ENCODE measurements at regions not wholly inside any gene's neighbourhood (a gene's known extent, or its start where the extent isn't known, plus 50 kb on each side); places are given as distances from the start of the nearest gene placed in this dataset.
A peak's percentile ranks its signal among the peaks of the same experiment; 100 is the strongest.
"Not testable (repeated sequence)": the region's sequence is repeated elsewhere in the genome, so short reads cannot be mapped to it uniquely, and the experiment has no call there.

- FAIRE-seq: no peak
- DNase-seq (ENCODE audit: low spot score): no peak
Observed at GRCh38 chr12:33588725-33589405, 149.2 kb upstream of the SYT10 start.

- no peak for FAIRE-seq
- no peak for DNase-seq (ENCODE audit: low spot score)
Observed at GRCh38 chr12:33589576-33590114, 150.0 kb upstream of the SYT10 start.

GRCh38 chr12:33593753-33594152 lies 154.1 kb upstream of the SYT10 start:
- no peak for DNase-seq (ENCODE audit: low spot score)
- no peak for FAIRE-seq

GRCh38 chr12:33596061-33596460 lies 156.4 kb upstream of the SYT10 start:
- DNase-seq (ENCODE audit: low spot score) (no peak), FAIRE-seq (no peak)

- no peak for DNase-seq (ENCODE audit: low spot score)
- no peak for FAIRE-seq
Observed at GRCh38 chr12:33596814-33597213, 157.2 kb upstream of the SYT10 start.

GRCh38 chr12:33602515-33602914 lies 162.9 kb upstream of the SYT10 start:
- DNase-seq (ENCODE audit: low spot score) (no peak), FAIRE-seq (no peak)

GRCh38 chr12:33605757-33606156 lies 166.1 kb upstream of the SYT10 start:
- DNase-seq (ENCODE audit: low spot score) (no peak), FAIRE-seq (no peak)

GRCh38 chr12:33609910-33610309 lies 170.3 kb upstream of the SYT10 start:
- FAIRE-seq (no peak), DNase-seq (ENCODE audit: low spot score) (no peak)

GRCh38 chr12:33614630-33615029 lies 175.0 kb upstream of the SYT10 start:
- DNase-seq (ENCODE audit: low spot score) (no peak), FAIRE-seq (no peak)

GRCh38 chr12:33617218-33617617 lies 177.6 kb upstream of the SYT10 start:
- no peak for DNase-seq (ENCODE audit: low spot score)
- no peak for FAIRE-seq

GRCh38 chr12:33628087-33628486 lies 188.5 kb upstream of the SYT10 start:
- peak; percentile 8 for DNase-seq (ENCODE audit: low spot score)
- no peak for FAIRE-seq

GRCh38 chr12:33634544-33634943 lies 194.9 kb upstream of the SYT10 start:
- no peak for FAIRE-seq
- DNase-seq (ENCODE audit: low spot score): no peak

GRCh38 chr12:33636930-33637329 lies 197.3 kb upstream of the SYT10 start:
- DNase-seq (ENCODE audit: low spot score); FAIRE-seq: not testable (repeated sequence)

- FAIRE-seq (no peak), DNase-seq (ENCODE audit: low spot score) (no peak)
Observed at GRCh38 chr12:33639975-33640374, 200.4 kb upstream of the SYT10 start.

GRCh38 chr12:33649992-33650391 lies 210.4 kb upstream of the SYT10 start:
- no peak for DNase-seq (ENCODE audit: low spot score)
- no peak for FAIRE-seq

GRCh38 chr12:33650832-33651231 lies 211.2 kb upstream of the SYT10 start:
- DNase-seq (ENCODE audit: low spot score) (no peak), FAIRE-seq (no peak)

GRCh38 chr12:33653362-33653761 lies 213.7 kb upstream of the SYT10 start:
- DNase-seq (ENCODE audit: low spot score): no peak
- FAIRE-seq: no peak

- FAIRE-seq (no peak), DNase-seq (ENCODE audit: low spot score) (no peak)
Observed at GRCh38 chr12:33654313-33654712, 214.7 kb upstream of the SYT10 start.

- no peak for FAIRE-seq
- DNase-seq (ENCODE audit: low spot score): no peak
Observed at GRCh38 chr12:33663000-33663654, 223.5 kb upstream of the SYT10 start.

GRCh38 chr12:33669349-33669748 lies 229.7 kb upstream of the SYT10 start:
- FAIRE-seq (no peak), DNase-seq (ENCODE audit: low spot score) (no peak)

- FAIRE-seq (no peak), DNase-seq (ENCODE audit: low spot score) (no peak)
Observed at GRCh38 chr12:33670284-33670683, 230.7 kb upstream of the SYT10 start.

GRCh38 chr12:33671676-33672075 lies 232.1 kb upstream of the SYT10 start:
- DNase-seq (ENCODE audit: low spot score) (no peak), FAIRE-seq (no peak)
